Medulla oblongata (tissue), 1 donor: ENCODE measurements at regions not wholly inside any gene's neighbourhood (a gene's known extent, or its start where the extent isn't known, plus 50 kb on each side); places are given as distances from the start of the nearest gene placed in this dataset.

ENCODE experiments used
- DNase-seq: peaks from one replicate; pipeline ENCODE4 v3.0.0-alpha.2; 2015; ENCODE audit errors: extremely low spot score

- DNase-seq, result no peak
These were observed 589.8 kb downstream of the HS3ST4 start for GRCh38 chr16:26281381-26282110.

DNA sequence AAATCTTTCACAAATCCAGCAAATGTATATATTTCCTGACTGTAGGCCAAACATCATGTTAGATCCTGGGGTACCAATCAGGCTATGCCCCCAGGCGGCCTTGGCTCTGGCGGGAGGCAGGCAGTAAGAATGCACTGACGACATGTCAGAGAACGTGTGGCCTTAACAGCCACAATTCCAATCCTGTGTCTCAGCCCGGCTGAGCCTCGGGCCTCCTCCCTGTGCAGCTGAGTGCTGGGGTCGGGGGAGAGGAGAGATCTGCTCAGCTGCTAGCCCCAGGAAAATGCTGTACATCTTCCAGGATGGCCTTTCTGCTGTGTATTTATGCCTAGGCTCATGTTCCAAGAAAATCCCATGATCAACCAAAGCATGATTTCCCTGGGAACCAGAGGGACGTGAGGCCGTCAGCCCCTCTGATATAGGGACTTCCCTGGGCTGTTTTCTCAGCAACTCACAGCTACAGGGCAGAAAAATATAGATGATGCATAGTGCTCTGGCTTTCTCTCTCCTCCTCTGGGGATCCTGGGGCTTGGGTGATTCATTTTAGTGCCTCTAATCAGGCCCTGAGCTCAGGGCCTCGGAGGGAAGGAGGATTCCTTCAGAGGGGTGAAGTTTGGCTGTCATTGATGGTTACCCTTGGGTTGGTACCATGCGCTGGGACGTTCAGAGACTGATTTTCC lies 604.0 kb downstream of the HS3ST4 start:
- no peak for DNase-seq

- no peak for DNase-seq
These were observed 609.8 kb downstream of the HS3ST4 start for GRCh38 chr16:26301516-26301915.

DNA sequence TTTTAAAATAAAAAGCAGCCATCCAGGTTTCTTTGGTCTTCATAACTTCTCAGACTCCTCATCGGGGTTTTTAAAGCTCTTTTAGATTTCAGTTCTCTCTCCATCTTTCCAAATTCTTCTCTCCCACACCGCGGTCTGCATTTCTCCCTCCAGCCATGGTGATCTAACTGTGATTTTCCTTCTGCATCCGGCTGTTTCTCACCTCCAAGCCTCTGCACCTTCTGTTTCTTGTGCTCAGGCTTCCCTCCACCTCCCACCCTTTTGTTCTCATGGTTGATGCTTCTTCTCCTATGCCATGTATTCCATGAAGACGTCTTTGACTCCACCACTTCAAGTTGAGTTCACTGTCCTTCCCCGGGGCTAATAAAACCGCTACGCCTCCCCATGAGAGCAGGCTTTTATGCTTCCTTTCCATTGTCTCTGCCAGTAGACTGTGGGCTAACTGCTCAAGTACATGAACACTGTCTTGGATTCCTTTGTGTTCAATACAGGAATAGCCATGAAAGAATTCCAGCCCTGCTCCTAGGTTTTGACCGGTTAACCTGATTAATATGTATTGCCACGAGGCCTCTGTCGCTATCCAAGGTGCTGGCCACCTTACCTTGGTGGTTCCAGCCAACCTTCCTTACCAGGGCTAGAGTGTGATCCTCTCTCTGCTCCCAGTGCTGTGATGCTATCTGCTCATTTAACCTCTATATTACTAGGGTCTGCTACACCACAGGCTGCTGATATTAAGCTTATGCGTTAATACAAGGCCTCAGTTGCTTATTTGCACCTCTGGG lies 625.1 kb downstream of the HS3ST4 start:
- no peak for DNase-seq

DNA sequence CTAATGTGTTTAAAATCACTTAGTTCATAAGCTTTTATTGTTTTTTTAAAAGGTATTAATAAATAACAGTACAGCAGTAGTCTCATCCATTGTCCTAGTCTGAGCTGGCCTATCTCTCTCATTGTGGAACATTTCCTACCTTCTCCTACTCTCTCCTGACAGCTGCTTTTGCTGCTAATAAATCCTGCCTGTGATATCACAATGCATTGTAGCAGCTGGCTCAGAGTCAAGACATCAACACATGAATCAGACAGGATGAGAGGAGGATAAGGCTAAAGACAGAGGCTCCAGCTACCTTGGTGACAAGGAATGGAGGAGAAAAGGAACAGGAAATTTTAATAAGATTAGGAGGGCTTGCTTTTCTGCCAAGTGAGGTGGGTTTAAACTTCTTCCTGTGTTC lies 626.1 kb downstream of the HS3ST4 start:
- no peak for DNase-seq

GRCh38 chr16:26330654-26331053 lies 638.9 kb downstream of the HS3ST4 start:
- DNase-seq, result no peak

GRCh38 chr16:26334218-26335111 lies 642.7 kb downstream of the HS3ST4 start:
- DNase-seq, result peak; percentile 83

GRCh38 chr16:26335236-26335853 lies 643.6 kb downstream of the HS3ST4 start:
- DNase-seq, result no peak

DNA sequence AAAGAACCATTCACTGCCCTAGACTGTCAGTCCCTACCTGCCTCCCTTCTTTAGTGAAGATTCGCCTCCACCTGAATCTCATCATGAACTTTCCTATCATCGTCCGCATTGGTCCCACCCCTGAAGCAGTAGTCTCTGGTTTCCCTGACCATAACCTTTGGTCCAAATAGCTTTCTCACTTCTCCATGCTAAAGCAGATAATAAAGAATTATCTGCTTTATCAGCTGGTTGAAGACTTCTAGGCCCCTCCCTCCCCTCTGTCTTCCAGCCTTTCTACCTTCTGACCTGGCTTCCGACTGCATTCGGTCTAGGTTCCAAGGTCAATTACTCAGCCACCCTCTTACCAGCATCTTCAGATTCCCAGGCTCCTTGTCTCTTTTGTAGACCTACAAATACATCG lies 650.9 kb downstream of the HS3ST4 start:
- no peak for DNase-seq

DNA sequence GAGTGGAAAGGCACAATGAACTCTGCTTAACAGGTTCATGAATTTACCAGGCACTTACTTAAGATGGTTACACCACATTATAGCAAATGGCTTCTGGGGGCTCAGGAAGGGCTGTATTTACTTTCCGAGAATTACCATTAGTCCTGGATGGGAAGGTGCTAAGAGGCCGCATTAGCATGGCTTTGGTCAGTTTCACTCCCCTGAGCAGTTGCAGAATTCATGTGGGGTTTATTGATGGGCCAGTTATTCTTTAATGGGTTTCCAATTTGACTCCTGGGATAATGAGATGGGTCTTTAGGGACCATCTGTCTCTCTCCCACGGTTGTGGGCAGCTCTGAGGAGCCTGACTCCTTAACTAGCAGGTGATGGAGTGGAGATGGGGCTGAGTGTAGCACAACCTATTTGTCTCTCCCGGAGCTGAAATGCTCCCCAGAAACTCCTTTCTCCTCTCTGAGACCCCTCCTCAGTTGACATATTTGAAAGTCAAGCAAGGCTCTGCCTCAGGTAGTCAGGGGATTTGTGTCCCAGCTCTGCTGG lies 652.5 kb downstream of the HS3ST4 start:
- DNase-seq, result no peak

- no peak for DNase-seq
These were observed 653.2 kb downstream of the HS3ST4 start for GRCh38 chr16:26344976-26345375.

DNA sequence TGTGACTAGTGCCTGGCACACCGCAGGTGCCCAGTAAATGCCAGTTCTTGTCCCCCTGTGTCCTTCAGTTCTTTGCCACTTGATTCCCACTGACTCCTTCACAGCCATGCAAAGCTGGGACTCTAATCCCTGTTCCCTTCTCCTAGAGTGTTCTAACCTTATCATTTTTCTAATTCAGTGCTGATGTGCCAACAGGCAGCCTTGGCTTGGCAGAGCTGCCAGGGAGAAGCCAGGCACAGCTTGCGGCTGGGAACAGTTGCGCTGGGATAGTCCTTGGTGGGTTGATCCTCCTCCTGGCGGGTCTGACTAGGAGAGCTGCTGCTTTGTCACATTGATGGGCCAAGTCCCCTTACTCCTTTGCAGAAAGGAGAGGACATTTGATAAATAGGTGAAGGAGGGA lies 654.2 kb downstream of the HS3ST4 start:
- DNase-seq, result no peak

- DNase-seq, result no peak
These were observed 656.3 kb downstream of the HS3ST4 start for GRCh38 chr16:26348095-26348494.

- no peak for DNase-seq
These were observed 669.1 kb downstream of the HS3ST4 start for GRCh38 chr16:26360867-26361266.

- DNase-seq, result no peak
These were observed 671.8 kb downstream of the HS3ST4 start for GRCh38 chr16:26363581-26363980.

GRCh38 chr16:26365161-26365940 lies 673.6 kb downstream of the HS3ST4 start:
- DNase-seq, result no peak

DNA sequence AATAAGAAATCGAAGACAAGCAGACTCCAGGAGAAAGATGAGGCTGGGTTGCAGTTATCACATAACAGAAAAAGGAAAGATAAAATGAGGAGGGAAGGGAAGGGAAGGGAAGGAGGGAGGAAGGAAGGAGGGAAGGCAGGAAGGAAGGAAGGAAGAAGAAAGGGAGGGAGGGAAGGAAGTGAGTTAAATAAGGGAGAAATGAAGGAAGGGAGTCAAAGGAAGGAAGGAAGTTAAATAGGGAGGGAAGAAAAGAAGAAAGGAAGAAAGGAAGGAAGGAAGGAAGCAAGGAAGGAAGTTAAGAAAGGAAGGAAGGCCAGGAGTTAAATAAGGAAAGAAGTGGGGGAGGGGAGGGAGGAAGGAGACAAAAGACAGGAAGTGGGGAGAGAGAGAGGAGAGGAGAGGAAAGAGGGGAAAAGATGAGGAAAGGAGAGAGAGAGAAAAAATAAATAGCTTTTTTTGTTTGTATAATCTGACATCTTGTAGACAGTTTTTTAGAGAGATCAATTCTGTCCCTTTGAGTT lies 679.6 kb downstream of the HS3ST4 start:
- no peak for DNase-seq

DNA sequence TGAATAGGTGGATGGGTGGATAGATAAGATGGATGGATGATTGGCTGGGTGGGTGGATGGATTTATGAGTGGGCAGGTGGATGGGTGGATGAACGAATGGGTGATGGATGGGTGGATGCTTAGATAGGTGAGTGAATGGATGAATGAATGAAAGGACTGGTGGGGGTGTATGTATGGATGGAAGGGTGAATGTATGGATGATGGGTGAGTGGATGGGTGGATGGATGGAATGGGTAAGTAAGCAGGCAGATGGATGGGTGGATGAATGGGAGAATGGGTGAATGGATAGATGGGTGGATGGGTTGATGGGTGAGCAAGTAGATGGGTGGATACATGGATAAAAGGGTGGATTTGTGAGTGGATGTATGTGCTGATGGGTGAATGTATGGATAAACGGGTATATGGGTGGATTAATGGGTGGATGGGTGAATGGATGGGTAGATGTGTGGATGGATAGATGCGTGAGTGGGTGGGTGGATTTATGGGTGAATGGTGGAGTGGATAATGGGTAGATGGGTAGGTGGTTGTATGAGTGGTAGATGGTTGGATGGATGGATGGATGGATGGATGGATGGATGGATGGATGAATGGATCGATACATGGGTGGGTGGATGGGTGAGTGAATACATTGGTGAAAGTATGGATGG lies 682.6 kb downstream of the HS3ST4 start:
- DNase-seq, result no peak

- DNase-seq, result no peak
These were observed 684.1 kb upstream of the C16orf82 start for GRCh38 chr16:26382586-26382985.
